Gastrocnemius medialis (tissue), 4 donors: ENCODE measurements at regions not wholly inside any gene's neighbourhood (a gene's known extent, or its start where the extent isn't known, plus 50 kb on each side); places are given as distances from the start of the nearest gene placed in this dataset.

Experiments
- POLR2A ChIP-seq, 2 donors: fragments of 450-650 bp; IDR thresholded peaks; one replicate each; pipeline ENCODE4 v1.6.1; 2017; ENCODE audit warnings: antibody characterized with exemption in 2 of 2, mild to moderate bottlenecking in 2 of 2, moderate library complexity in 2 of 2
- TF ChIP-seq, protein P1 (sequence below), 5 experiments: fragments of 450-650 bp in 3 of 5; fragments of 200-600 bp in 2 of 5; sonication (generic) in 2 of 5; IDR thresholded peaks in 4 of 5; conservative IDR thresholded peaks in 1 of 5; 1 replicate in 4 of 5; 2 replicates in 1 of 5; pipeline ENCODE4 v1.5.1; 2016 to 2019; ENCODE audit warnings: antibody characterized with exemption in 5 of 5, mild to moderate bottlenecking in 3 of 5, moderate library complexity in 3 of 5

DNA sequence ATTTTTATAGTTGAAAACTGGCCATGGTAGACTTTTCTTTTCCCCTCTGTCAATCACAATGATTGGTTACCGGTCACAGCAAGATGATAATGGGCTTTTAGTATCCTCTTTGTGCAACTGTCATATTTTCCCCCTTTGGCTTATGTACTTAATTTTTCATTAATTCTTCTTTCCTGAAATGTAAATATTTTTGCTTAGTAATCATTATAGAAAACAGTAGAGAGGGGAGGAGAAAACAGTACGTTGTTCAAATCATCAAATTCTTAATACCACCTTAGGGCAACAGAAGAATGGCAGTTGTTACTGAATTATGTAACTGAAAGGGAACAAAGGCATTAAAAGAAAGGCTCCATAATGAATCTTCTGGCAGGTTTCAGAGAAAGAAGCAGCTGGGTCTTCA is 699.0 kb downstream of the METTL4 start:
- TF ChIP-seq, protein P1, sequence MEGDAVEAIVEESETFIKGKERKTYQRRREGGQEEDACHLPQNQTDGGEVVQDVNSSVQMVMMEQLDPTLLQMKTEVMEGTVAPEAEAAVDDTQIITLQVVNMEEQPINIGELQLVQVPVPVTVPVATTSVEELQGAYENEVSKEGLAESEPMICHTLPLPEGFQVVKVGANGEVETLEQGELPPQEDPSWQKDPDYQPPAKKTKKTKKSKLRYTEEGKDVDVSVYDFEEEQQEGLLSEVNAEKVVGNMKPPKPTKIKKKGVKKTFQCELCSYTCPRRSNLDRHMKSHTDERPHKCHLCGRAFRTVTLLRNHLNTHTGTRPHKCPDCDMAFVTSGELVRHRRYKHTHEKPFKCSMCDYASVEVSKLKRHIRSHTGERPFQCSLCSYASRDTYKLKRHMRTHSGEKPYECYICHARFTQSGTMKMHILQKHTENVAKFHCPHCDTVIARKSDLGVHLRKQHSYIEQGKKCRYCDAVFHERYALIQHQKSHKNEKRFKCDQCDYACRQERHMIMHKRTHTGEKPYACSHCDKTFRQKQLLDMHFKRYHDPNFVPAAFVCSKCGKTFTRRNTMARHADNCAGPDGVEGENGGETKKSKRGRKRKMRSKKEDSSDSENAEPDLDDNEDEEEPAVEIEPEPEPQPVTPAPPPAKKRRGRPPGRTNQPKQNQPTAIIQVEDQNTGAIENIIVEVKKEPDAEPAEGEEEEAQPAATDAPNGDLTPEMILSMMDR (IDR thresholded peaks at IDR 0.05 in 4 of 5, conservative IDR thresholded peaks at IDR 0.05 in 1 of 5), result no peak
- no peak for TF ChIP-seq POLR2A (IDR thresholded peaks at IDR 0.05)
